ENCODE measurements at regions not wholly inside any gene's neighbourhood (a gene's known extent, or its start where the extent isn't known, plus 50 kb on each side); places are given as distances from the start of the nearest gene placed in this dataset.

GRCh38 chr11:32290783-32291182, 144.6 kb downstream of the WT1 start (continued):
- TF ChIP-seq, protein P1, sequence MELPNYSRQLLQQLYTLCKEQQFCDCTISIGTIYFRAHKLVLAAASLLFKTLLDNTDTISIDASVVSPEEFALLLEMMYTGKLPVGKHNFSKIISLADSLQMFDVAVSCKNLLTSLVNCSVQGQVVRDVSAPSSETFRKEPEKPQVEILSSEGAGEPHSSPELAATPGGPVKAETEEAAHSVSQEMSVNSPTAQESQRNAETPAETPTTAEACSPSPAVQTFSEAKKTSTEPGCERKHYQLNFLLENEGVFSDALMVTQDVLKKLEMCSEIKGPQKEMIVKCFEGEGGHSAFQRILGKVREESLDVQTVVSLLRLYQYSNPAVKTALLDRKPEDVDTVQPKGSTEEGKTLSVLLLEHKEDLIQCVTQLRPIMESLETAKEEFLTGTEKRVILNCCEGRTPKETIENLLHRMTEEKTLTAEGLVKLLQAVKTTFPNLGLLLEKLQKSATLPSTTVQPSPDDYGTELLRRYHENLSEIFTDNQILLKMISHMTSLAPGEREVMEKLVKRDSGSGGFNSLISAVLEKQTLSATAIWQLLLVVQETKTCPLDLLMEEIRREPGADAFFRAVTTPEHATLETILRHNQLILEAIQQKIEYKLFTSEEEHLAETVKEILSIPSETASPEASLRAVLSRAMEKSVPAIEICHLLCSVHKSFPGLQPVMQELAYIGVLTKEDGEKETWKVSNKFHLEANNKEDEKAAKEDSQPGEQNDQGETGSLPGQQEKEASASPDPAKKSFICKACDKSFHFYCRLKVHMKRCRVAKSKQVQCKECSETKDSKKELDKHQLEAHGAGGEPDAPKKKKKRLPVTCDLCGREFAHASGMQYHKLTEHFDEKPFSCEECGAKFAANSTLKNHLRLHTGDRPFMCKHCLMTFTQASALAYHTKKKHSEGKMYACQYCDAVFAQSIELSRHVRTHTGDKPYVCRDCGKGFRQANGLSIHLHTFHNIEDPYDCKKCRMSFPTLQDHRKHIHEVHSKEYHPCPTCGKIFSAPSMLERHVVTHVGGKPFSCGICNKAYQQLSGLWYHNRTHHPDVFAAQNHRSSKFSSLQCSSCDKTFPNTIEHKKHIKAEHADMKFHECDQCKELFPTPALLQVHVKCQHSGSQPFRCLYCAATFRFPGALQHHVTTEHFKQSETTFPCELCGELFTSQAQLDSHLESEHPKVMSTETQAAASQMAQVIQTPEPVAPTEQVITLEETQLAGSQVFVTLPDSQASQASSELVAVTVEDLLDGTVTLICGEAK (IDR thresholded peaks at IDR 0.05), result no peak
- TF ChIP-seq, protein P1 (CRISPR knock-in tag; IDR thresholded peaks at IDR 0.05), result no peak
- TF ChIP-seq JUN (CRISPR knock-in tag; IDR thresholded peaks at IDR 0.05) (no peak), JDP2 (CRISPR knock-in tag; IDR thresholded peaks at IDR 0.05; ENCODE audit: borderline replicate concordance) (no peak), ZNF878 (CRISPR knock-in tag; IDR thresholded peaks at IDR 0.05) (no peak), ZNF597 (CRISPR knock-in tag; IDR thresholded peaks at IDR 0.05) (no peak), ASH2L (IDR thresholded peaks at IDR 0.05; ENCODE audit: insufficient read length, low read depth, low read length) (no peak), ZNF749 (CRISPR knock-in tag; IDR thresholded peaks at IDR 0.05; ENCODE audit: borderline replicate concordance) (no peak), TARDBP (CRISPR knock-in tag; IDR thresholded peaks at IDR 0.05) (no peak)
- TF ChIP-seq, protein P2, sequence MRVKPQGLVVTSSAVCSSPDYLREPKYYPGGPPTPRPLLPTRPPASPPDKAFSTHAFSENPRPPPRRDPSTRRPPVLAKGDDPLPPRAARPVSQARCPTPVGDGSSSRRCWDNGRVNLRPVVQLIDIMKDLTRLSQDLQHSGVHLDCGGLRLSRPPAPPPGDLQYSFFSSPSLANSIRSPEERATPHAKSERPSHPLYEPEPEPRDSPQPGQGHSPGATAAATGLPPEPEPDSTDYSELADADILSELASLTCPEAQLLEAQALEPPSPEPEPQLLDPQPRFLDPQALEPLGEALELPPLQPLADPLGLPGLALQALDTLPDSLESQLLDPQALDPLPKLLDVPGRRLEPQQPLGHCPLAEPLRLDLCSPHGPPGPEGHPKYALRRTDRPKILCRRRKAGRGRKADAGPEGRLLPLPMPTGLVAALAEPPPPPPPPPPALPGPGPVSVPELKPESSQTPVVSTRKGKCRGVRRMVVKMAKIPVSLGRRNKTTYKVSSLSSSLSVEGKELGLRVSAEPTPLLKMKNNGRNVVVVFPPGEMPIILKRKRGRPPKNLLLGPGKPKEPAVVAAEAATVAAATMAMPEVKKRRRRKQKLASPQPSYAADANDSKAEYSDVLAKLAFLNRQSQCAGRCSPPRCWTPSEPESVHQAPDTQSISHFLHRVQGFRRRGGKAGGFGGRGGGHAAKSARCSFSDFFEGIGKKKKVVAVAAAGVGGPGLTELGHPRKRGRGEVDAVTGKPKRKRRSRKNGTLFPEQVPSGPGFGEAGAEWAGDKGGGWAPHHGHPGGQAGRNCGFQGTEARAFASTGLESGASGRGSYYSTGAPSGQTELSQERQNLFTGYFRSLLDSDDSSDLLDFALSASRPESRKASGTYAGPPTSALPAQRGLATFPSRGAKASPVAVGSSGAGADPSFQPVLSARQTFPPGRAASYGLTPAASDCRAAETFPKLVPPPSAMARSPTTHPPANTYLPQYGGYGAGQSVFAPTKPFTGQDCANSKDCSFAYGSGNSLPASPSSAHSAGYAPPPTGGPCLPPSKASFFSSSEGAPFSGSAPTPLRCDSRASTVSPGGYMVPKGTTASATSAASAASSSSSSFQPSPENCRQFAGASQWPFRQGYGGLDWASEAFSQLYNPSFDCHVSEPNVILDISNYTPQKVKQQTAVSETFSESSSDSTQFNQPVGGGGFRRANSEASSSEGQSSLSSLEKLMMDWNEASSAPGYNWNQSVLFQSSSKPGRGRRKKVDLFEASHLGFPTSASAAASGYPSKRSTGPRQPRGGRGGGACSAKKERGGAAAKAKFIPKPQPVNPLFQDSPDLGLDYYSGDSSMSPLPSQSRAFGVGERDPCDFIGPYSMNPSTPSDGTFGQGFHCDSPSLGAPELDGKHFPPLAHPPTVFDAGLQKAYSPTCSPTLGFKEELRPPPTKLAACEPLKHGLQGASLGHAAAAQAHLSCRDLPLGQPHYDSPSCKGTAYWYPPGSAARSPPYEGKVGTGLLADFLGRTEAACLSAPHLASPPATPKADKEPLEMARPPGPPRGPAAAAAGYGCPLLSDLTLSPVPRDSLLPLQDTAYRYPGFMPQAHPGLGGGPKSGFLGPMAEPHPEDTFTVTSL (CRISPR knock-in tag; IDR thresholded peaks at IDR 0.05; ENCODE audit: borderline replicate concordance), result 0 out of 2 replicates have a peak, but pooled peaks have one; percentile 28
- TF ChIP-seq, protein P3, sequence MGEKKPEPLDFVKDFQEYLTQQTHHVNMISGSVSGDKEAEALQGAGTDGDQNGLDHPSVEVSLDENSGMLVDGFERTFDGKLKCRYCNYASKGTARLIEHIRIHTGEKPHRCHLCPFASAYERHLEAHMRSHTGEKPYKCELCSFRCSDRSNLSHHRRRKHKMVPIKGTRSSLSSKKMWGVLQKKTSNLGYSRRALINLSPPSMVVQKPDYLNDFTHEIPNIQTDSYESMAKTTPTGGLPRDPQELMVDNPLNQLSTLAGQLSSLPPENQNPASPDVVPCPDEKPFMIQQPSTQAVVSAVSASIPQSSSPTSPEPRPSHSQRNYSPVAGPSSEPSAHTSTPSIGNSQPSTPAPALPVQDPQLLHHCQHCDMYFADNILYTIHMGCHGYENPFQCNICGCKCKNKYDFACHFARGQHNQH (CRISPR knock-in tag; IDR thresholded peaks at IDR 0.05), result no peak
- TF ChIP-seq, protein P4, sequence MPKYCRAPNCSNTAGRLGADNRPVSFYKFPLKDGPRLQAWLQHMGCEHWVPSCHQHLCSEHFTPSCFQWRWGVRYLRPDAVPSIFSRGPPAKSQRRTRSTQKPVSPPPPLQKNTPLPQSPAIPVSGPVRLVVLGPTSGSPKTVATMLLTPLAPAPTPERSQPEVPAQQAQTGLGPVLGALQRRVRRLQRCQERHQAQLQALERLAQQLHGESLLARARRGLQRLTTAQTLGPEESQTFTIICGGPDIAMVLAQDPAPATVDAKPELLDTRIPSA (CRISPR knock-in tag; IDR thresholded peaks at IDR 0.05; ENCODE audit: borderline replicate concordance), result no peak
